Activated CD4-positive, alpha-beta T cell treated with anti-CD3 and anti-CD28 coated beads for 48 hours (primary cell): ENCODE measurements at regions not wholly inside any gene's neighbourhood (a gene's known extent, or its start where the extent isn't known, plus 50 kb on each side); places are given as distances from the start of the nearest gene placed in this dataset.
"Not testable (repeated sequence)": the region's sequence is repeated elsewhere in the genome, so short reads cannot be mapped to it uniquely, and the experiment has no call there.

Experiments
- DNase-seq: peaks from one replicate; pipeline ENCODE4 v3.0.0-alpha.2; 2020

DNA sequence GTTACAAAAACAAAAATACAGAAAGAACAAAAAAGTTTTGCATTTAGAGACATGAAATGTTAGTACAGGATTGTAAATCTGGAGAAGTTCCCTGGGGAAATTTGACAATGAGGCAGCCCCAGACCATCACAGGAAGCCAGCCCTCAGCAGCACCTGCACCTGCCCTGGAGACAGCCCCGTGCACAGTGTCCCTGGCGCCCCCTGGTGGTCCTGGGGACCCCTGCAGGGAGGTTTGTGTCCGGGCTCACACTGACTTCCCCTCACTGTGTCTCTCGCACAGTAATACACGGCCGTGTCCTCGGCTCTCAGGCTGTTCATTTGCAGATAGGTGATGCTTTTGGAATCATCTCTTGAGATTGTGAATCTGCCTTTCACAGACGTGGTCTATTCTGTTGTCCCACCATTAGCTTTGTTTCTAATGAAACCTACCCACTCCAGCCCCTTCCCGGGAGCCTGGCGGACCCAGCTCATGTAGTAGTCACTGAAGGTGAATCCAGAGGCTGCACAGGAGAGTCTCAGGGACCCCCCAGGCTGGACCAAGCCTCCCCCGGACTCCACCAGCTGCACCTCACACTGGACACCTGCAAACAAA is 1248.6 kb downstream of the TMEM121 start:
- DNase-seq = peak; percentile 89

- DNase-seq = no peak
Observed at GRCh38 chr14:106776395-106776983, 1250.1 kb downstream of the TMEM121 start.

DNA sequence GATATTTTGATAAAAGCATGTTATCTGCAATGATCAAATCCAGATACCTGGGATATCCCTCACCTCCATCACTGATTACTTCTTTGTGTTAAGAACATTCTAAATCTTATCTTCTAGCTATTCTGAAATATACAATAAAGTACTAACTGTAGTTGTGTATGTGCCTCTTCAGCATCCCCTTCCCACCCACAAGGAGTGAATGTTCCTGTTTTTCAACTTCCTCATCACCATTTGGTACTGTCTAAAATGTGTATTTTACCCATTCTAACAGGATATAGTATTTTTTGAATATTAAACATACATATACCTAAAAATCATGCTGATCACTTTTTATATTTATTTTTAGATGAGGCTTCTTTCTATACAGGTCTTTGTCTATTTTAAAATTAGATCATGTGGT is 1252.6 kb downstream of the TMEM121 start:
- no peak for DNase-seq

DNA sequence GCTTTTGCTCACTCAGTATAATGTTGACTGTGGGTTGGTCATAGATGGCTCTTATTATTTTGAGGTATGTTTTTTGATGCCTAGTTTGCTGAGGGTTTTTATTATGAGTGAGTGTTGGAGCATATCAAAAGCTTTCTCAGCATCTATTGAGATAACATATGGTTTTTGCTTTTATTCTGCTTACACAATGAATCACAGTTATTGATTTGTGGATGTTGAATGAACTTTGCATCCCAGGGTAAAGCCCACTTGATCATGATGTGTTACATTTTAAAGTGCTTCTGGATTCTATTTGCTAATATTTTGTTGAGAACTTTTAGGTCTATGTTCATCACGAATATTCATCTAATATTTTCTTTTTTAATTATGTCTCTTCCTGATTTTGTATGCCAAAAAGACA is 1260.3 kb downstream of the TMEM121 start:
- DNase-seq = no peak

GRCh38 chr14:106787626-106788025 is 1261.2 kb downstream of the TMEM121 start:
- DNase-seq = no peak

DNA sequence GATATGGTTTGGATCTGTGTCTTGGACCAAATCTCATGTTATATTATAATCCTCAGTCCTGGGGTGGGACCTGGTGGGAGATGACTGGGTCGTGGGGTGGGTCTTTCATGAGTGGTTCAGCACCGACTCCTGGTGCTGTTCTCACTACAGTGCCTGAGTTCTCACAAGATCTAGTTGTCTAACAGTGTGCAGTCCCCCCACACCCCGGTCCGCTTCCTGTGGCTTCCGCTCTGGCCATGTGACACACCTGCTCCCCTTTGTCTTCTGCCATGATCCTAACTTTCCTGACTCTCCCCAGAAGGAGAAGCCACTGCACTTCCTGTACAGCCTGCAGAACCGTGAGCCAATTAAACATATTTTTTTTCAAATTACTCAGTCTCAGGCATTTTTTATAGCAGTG is 1262.2 kb downstream of the TMEM121 start:
- no peak for DNase-seq

DNA sequence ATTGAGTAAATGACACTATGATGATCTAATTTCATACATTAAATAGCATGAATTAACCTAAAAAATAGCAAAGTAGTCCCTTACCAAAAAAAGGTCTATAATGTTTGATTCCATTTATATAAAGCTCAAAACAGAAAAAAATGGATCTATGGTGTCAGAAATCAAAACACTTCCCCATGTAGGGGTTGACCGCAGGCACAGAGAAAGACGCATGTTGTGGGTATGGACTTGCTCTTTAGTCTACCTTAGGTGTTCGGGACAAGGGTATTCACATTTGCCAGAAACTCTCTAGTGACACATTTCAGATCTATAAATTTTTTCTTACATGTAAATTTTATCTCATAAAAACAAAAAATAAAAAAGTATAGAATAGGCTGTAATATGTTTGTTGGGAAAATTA is 1262.9 kb downstream of the TMEM121 start:
- DNase-seq = no peak

DNA sequence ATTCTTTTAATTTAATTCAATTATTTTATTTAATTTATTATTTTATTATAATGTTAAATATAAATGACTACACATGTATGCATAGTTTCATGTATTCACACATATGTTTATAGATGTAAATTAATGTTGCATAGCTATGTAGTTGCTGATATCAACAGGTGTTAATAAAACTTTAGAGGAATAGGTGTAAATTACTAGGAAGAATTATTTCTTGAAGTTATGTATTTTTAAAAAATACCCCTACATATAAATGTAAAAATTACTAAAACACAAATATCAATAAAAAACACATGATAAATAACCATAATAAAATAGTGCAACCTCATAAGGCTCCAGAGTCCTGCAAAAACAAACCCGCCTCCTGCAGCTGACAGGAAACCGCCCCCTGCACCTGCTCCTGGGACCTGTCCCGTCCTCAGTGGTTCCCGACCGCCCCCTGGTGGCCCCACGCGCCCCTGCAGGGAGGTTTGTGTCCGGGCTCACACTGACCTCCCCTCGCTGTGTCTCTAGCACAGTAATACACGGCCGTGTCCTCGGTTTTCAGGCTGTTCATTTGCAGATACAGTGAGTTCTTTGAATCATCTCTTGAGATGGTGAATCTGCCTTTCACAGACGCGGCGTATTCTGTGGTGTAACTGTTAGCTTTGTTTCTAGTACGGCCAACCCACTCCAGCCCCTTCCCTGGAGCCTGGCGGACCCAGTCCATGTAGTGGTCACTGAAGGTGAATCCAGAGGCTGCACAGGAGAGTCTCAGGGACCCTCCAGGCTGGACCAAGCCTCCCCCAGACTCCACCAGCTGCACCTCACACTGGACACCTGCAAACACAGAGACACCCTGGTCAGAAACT is 1264.0 kb downstream of the TMEM121 start:
- DNase-seq = peak; percentile 90

GRCh38 chr14:106792543-106792942 is 1266.2 kb downstream of the TMEM121 start:
- no peak for DNase-seq

DNA sequence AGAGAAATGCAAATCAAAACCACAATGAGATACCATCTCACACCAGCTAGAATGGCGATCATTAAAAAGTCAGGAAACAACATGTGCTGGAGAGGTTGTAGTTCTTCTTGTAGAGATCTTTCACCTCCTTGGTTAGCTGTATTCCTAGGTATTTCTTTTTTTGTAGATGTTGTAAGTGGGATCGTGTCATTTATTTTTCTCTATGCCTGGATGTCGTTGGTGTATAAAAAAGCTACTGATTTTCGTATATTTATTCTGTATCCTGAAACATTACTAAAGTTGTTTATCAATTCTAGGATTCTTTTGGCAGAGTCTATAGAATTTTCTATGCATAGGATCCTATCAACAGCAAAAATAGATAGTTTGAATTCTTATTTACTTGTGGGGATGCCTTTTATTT is 1271.8 kb downstream of the TMEM121 start:
- DNase-seq = not testable (repeated sequence)

DNA sequence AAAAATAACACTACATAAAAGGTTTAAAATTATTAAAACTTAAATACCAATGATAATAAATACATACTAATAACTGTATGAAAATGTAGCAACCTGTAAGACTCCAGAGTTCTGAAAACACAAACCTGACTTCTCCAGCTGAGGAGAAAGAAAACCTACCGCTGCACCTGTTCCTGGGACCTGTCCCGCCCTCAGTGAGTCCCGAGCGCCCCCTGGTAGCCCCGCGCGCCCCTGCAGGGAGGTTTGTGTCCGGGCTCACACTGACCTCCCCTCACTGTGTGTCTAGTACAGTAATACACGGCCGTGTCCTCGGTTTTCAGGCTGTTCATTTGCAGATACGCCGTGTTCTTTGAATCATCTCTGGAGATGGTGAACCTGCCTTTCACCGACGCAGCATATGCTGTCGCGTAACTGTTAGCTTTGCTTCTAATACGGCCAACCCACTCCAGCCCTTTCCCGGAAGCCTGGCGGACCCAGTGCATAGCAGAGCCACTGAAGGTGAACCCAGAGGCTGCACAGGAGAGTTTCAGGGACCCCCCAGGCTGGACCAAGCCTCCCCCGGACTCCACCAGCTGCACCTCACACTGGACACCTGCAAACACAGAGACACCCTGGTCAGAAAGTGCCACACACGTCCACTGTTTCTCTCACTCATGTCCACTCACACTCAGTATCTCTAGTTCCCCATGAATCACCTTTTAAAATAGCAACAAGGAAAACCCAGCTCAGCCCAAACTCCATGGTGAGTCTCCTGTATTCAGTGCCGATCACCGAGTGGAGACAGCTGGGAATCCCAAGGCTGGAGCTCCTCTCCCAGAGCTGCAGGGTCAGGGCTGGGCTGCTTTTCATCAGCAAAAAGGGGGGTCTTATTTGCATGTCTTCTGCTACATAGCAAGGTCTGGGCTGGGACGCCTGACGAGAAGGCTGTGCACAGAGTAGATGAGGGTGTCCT is 1276.3 kb downstream of the TMEM121 start:
- DNase-seq = peak; percentile 30

DNA sequence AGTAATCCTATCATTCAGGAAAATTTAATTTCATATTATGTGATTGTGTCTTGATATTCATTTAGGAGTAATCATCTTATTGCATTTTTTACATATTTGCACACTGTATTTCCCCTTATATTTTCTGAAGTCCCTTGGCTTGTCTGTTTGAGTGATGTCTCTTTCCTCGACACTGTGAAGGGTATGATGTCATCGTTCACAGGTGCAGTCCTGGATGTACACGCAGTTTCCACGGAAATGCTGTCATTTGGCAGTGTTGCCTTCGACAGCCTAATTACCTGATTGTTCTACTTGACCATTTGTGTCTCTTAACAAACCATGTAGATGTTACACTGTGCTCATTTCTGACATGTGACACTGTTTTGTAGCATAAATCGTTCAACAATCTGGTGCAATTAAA is 1277.0 kb downstream of the TMEM121 start:
- DNase-seq = no peak

DNA sequence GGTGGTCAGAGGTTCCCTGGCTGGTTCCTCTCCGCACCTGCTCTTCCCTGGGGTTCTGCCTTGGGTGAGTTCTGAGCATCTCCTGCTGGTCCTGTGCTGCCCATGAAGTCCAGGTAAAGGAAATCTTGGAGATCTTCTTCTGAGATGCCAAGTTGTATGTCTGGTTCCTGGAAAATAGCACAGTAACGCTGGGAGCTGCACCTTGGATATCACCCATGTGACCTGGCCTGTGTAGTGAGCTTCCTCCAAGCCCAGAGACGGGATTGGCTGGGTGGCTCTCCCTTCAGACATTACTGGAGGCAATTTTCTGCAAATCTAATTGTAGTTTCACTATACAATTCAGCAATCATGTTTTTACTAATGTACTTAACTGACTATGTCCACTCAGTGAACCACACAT is 1281.1 kb downstream of the TMEM121 start:
- no peak for DNase-seq

GRCh38 chr14:106808458-106808857 is 1282.1 kb downstream of the TMEM121 start:
- DNase-seq = no peak

GRCh38 chr14:106808907-106809306 is 1282.5 kb downstream of the TMEM121 start:
- no peak for DNase-seq

DNA sequence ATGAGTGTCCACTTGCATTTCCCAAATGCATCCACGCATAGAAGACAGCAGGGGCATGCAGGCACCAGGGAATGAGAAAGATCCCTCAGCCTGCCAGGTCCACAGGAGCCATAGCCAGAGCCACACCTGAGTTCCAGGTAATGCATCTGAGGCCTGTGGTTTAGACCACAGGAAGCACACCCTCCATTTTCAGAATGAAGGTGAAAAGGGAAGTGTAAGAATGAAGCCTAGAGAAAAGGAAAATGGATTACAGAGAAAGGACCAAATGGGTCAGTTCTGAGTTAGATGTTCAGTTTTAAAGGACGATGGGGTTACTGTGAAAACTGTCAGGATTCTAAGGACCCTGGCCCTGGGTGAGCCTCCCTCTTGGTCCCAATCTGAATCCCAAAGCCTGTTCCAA is 1283.2 kb downstream of the TMEM121 start:
- DNase-seq = no peak

GRCh38 chr14:106810168-106810567 is 1283.8 kb downstream of the TMEM121 start:
- DNase-seq = peak; percentile 47

DNA sequence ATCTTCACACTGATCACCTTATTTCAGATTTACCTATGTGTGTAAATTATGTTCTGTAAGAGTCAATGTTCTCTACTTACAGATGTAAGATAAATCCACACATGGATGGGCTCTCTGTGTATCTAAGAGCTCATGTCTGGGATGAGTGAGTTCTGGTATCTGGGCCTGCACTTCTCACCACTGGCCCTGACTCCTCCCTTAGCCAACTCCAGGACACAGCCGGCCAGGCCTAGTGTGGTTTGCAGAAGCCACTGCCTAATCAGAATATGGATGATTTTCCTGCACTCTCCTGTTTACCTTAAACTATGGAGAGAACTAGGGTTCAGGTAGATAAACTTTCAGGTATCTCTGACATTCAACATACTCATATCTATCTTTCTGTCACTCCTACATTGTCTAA is 1284.8 kb downstream of the TMEM121 start:
- DNase-seq = no peak

- no peak for DNase-seq
Observed at GRCh38 chr14:106812788-106813476, 1286.5 kb downstream of the TMEM121 start.

- DNase-seq = no peak
Observed at GRCh38 chr14:106813477-106813823, 1287.1 kb downstream of the TMEM121 start.

DNA sequence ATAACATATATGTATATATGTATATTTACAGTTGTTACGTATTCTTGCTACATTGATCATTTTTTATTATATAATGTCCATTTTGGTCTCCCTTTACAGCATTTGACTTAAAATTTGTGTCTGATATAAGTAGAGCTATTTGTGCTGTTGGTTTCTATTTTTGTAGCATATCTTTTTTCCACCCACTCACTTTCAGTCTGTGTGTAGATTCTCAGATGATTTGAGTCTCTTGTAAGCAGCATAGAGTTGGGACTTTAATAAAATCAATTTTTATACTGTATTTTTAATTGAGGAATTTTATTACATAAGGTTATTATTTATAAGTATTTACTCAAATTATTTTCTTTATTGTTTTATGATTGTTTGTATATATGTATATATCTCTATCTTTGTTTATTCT is 1293.7 kb downstream of the TMEM121 start:
- no peak for DNase-seq

DNA sequence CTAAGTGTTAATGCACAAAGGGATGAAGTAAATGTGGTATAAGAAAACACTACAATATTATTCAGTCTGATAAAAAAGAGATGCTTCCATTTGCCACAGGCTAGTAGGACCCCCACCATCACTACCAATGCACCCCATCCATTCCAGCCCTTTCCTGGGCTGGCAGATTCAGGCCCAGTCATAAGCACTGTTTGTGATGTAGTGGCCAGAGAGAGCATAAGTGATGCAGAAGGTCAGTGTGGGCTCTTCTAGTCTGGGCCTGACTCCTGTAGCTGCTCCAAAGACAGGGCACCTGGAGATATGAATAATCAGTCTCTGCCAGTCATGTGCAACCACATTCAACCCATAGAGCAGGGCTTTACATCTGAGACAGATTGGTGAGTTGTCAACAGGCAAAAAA is 1294.7 kb downstream of the TMEM121 start:
- no peak for DNase-seq

- DNase-seq = no peak
Observed at GRCh38 chr14:106822905-106823304, 1296.5 kb downstream of the TMEM121 start.
